Renal pelvis (tissue), 1 donor: ENCODE measurements at regions not wholly inside any gene's neighbourhood (a gene's known extent, or its start where the extent isn't known, plus 50 kb on each side); places are given as distances from the start of the nearest gene placed in this dataset.

ENCODE experiments used
- DNase-seq: peaks from one replicate; pipeline ENCODE4 v3.0.0-alpha.2; 2013

DNA sequence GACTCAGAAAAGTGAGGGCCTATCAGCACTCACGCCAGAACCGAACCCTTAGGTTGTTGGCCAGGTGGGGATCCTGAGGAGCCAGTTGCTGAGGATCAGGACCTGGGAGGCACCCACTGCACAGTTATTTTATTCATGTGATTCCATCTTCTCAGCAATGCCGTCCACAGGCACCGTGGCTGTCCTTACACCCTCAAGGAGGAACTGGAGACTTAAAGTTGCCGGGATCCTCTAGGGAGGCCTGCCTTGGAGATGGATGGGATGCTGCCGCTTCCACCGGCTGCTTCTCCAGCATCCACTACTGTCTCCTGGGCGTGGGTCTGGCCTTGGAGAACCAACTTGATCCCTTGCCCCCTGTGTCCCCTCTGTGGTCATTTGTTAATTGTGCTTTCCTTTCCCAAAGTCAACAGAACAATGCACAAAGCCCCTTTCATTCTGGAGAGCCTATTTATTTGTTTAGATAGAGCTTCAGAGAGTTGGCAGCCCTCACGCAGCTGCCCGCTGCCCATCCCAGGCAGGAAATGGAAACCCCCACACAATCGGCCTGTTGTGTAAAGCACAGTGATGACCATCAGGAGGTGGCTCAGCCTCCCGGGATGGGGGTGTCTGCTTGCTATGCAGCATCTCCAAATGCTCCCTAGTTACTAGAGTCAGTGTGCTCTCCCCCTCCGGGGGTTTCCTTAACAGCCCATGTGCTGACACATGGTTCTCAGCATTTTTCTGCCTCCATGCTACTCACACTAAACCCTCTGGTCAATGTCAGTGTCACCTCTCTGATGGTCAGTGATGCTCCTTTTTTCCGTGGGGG, 52.9 kb upstream of the IGFBP3 start:
- DNase-seq = no peak

GRCh38 chr7:45972629-45973312, 51.7 kb upstream of the IGFBP3 start:
- DNase-seq = no peak

DNA sequence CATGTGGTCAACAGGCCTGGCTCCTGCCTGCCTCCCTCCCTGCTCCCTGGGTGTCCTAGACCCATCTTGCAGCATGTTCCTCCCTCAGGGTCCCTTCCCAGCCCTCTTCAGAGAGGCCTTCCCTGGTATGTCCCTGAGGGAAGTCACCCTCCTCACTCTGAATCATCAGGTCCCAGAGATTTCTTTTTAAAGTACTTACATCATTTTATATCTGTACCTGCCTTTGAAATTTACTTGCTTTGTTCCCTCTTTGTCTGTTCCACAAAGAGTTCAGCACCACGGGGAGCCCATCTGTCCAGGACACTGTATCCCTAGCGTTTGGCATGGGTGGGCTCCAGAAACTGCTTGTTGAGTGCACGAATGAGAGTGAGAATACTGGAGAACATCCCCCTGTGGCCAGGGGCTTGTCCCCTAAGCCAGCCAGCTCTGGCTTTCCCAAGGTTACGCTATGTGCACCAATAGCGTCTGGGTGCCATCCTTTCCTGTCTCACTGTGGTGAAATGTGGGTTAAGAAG, 50.6 kb upstream of the IGFBP3 start:
- no peak for DNase-seq

- DNase-seq = no peak
Observed at GRCh38 chr7:45971171-45971570, 50.1 kb upstream of the IGFBP3 start.
